ENCODE measurements at regions not wholly inside any gene's neighbourhood (a gene's known extent, or its start where the extent isn't known, plus 50 kb on each side); places are given as distances from the start of the nearest gene placed in this dataset.
A peak's percentile ranks its signal among the peaks of the same experiment; 100 is the strongest.

DNA sequence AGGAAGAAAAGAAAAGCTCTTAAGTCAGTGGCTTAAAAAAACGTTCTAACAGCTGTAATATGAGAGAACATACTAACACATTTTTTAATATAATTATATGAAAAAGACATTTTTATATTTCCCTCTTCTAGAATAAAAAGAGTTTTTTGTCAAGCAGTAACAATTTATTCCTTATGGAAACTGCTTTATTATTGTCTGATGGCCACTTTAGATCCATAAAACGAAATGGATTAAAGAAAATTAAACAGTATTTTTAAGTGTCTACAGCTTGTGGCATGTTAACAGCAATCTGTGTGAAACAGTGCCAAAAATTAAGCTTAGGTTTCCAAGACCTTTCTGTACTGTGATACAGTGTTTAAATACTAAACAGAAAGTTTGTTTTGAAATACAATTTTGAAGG is 55.5 kb upstream of the TENM3 start:
- no peak overlapping the region for H3K4me3 ChIP-seq (ENCODE audit: low read depth, low read length)
- in situ Hi-C loops (cut with HindIII; ENCODE audit: low sequenced_read_pairs) = no loop called here
- TF ChIP-seq, protein P1, sequence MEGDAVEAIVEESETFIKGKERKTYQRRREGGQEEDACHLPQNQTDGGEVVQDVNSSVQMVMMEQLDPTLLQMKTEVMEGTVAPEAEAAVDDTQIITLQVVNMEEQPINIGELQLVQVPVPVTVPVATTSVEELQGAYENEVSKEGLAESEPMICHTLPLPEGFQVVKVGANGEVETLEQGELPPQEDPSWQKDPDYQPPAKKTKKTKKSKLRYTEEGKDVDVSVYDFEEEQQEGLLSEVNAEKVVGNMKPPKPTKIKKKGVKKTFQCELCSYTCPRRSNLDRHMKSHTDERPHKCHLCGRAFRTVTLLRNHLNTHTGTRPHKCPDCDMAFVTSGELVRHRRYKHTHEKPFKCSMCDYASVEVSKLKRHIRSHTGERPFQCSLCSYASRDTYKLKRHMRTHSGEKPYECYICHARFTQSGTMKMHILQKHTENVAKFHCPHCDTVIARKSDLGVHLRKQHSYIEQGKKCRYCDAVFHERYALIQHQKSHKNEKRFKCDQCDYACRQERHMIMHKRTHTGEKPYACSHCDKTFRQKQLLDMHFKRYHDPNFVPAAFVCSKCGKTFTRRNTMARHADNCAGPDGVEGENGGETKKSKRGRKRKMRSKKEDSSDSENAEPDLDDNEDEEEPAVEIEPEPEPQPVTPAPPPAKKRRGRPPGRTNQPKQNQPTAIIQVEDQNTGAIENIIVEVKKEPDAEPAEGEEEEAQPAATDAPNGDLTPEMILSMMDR (IDR thresholded peaks at IDR 0.05; ENCODE audit: low read depth, low read length, missing control alignments) = no peak
- no peak for DNase-seq (ENCODE audit: low read depth)

DNA sequence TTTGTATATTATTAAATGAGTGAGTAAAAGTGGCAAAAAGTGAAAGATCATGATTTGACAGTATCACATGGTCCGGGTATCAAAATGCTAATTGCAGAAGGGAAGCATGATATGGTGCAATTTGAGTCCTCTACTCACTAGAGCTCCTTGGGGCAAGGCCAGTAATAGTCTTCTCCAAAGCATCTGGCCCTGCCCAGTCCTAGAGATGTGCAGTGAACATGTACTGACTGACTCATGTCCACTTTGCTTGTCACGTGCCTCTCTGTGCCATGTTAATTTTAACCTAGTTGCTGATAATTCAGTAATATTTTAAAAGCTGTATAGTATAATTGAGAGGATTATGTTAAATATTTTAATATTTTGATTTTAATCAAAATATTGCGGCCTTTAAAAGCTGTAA is 54.6 kb upstream of the TENM3 start:
- in situ Hi-C loops (cut with HindIII; ENCODE audit: low sequenced_read_pairs) = no loop called here

DNA sequence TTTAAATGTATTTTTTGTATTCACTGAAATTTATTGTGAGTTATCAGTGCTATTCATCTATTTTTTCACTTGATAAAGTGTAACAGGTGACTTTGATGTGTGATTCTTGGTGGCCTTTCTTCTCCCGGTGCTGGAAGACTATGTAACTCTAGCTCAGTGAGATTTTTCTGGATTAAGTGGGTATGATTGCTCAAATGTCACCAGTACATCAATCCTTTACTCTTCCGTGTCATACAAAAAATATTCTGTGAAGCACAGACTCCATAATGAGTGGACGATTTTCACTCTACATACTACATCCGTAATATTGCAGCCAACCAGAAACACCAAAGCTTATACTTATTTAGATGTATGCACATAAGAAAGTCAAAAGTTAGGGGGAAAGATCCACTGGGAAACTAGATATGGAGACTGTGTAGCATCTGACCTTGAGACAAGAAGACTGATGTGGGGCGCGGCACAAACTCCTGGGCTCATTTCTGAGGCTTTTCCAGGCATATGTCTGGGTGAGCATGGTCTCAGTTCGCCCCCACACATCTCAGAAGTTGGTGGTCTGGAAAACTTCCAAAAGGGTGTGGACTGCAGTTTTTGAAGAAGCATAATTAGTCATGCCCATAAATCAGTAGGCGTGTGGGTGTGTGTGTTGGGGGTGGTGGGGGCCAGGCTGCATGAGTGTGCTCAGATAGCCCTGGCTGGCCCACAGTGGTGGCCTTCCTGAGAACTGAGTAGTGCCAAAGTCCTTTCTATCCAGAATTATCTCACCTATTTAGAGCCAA is 53.9 kb upstream of the TENM3 start:
- no peak overlapping the region for H3K4me3 ChIP-seq (ENCODE audit: low read depth, low read length)
- peak; percentile 80 for DNase-seq (ENCODE audit: low read depth)
- in situ Hi-C loops (cut with HindIII; ENCODE audit: low sequenced_read_pairs) = no loop called here
- TF ChIP-seq, protein P1 (IDR thresholded peaks at IDR 0.05; ENCODE audit: low read depth, low read length, missing control alignments) = no peak

More for the DNA sequence above, 54.6 kb upstream of the TENM3 start:
- TF ChIP-seq, protein P1 (IDR thresholded peaks at IDR 0.05; ENCODE audit: low read depth, low read length, missing control alignments) = no peak
- no peak overlapping the region for H3K4me3 ChIP-seq (ENCODE audit: low read depth, low read length)
- DNase-seq (ENCODE audit: low read depth) = no peak

DNA sequence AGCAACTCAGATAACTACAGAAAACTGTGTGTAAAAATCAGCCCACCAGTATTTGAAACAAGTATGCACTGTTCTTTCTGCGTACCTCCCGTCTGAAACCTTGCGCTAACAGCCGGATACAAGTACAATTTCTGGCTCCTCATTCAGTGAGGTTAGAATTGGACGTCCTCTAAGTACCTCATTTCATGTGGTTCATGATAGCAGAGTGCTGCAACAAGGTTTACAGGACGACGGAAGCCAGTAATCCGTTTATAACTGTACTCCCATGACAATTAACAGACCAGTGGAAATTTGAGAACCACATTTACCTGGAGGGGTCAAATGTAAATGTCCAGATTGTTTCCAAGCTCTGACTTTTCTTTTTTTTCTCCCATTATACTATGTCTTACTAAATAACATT is 52.9 kb upstream of the TENM3 start:
- no peak overlapping the region for H3K4me3 ChIP-seq (ENCODE audit: low read depth, low read length)
- DNase-seq (ENCODE audit: low read depth) = no peak
- in situ Hi-C loops (cut with HindIII; ENCODE audit: low sequenced_read_pairs) = no loop called here
- TF ChIP-seq, protein P1 (IDR thresholded peaks at IDR 0.05; ENCODE audit: low read depth, low read length, missing control alignments) = no peak

DNA sequence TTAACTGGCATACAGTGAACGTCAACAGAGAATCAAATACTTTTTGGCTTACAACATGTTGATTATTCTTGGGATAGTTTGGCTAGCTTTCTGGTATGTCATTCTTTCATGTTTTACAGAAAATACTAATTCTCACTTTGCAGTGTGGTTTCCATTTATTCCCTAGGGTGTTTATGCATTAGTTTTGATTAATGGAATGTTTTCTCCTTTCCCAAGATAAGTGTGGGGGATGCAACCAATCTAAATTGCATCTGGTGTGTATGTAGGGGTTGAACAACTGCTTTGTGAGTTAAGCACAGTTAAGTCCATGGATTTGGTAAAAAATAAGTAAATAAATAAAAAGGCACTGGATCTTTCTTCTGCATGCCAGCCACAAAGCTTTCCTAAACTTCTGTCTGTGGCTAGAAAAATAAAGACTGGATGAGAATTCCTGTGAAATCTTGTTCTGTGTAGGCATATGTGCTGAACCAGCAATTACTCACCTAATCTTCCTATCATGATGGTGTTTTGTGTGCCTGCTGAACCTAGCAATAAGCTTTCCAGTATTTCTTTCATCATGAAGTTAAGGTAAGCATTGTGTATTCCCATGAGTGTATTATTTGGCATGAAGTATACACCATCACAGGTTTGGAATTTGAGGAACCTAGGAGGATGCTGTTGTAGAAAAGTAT is 50.6 kb upstream of the TENM3 start:
- H3K4me3 ChIP-seq (ENCODE audit: low read depth, low read length) = no peak overlapping the region
- in situ Hi-C loops (cut with HindIII; ENCODE audit: low sequenced_read_pairs) = no loop called here
- TF ChIP-seq, protein P1 (IDR thresholded peaks at IDR 0.05; ENCODE audit: low read depth, low read length, missing control alignments) = no peak
- DNase-seq (ENCODE audit: low read depth) = peak; percentile 49

DNA sequence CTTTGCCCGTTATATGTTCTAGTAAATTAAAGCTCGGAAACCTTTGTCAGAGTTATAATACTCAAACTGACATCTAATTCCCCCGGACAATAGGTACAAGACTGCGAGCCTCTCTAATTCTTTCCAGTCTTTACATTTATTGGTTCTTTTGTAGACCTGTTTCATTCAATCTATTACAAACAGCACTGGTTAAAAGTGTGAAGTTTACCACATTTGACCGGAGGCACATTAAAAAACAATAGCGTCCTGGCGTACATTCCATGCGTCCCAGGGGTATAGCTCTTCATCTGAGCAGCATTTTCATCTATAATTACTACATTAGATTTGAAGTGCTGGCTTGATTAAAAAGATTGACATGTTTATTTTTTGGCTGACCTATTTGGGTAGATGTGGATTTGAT is 49.9 kb upstream of the TENM3 start:
- H3K4me3 ChIP-seq (ENCODE audit: low read depth, low read length) = no peak overlapping the region
- TF ChIP-seq, protein P1 (IDR thresholded peaks at IDR 0.05; ENCODE audit: low read depth, low read length, missing control alignments) = no peak
- in situ Hi-C loops (cut with HindIII; ENCODE audit: low sequenced_read_pairs) = no loop called here
- no peak for DNase-seq (ENCODE audit: low read depth)

Data from astrocyte of the cerebellum (primary cell).